HG03280 (cell line): ENCODE measurements at regions not wholly inside any gene's neighbourhood (a gene's known extent, or its start where the extent isn't known, plus 50 kb on each side); places are given as distances from the start of the nearest gene placed in this dataset.
"Not testable (repeated sequence)": the region's sequence is repeated elsewhere in the genome, so short reads cannot be mapped to it uniquely, and the experiment has no call there.

ENCODE experiments used
- ATAC-seq: cut with Tn5 transposase; IDR thresholded peaks from one replicate; pipeline ENCODE4 v1.9.1; 2021; ENCODE audit warnings: mild to moderate bottlenecking, moderate library complexity; ENCODE audit not compliant: unreplicated experiment

- ATAC-seq: no peak
Observed at GRCh38 chr7:92976931-92977330, 140.6 kb upstream of the CDK6 start.

- ATAC-seq: no peak
Observed at GRCh38 chr7:92973974-92974373, 137.6 kb upstream of the CDK6 start.

- no peak for ATAC-seq
Observed at GRCh38 chr7:92973293-92973731, 136.9 kb upstream of the CDK6 start.

- no peak for ATAC-seq
Observed at GRCh38 chr7:92972441-92972840, 136.1 kb upstream of the CDK6 start.

- no peak for ATAC-seq
Observed at GRCh38 chr7:92969061-92969460, 132.7 kb upstream of the CDK6 start.

GRCh38 chr7:92968502-92968901 is 132.1 kb upstream of the CDK6 start:
- no peak for ATAC-seq

GRCh38 chr7:92967238-92967637 is 130.9 kb upstream of the CDK6 start:
- no peak for ATAC-seq

- ATAC-seq: no peak
Observed at GRCh38 chr7:92964141-92964540, 127.8 kb upstream of the CDK6 start.

GRCh38 chr7:92963566-92963965 is 127.2 kb upstream of the CDK6 start:
- no peak for ATAC-seq

GRCh38 chr7:92961961-92962360 is 125.6 kb upstream of the CDK6 start:
- no peak for ATAC-seq

GRCh38 chr7:92956575-92956974 is 120.2 kb upstream of the CDK6 start:
- ATAC-seq: no peak

- ATAC-seq: no peak
Observed at GRCh38 chr7:92955081-92955480, 118.7 kb upstream of the CDK6 start.

GRCh38 chr7:92953657-92954056 is 117.3 kb upstream of the CDK6 start:
- ATAC-seq: no peak

GRCh38 chr7:92949748-92950147 is 113.4 kb upstream of the CDK6 start:
- no peak for ATAC-seq

- ATAC-seq: no peak
Observed at GRCh38 chr7:92945840-92946239, 109.5 kb upstream of the CDK6 start.

- no peak for ATAC-seq
Observed at GRCh38 chr7:92944633-92945032, 108.3 kb upstream of the CDK6 start.

- not testable (repeated sequence) for ATAC-seq
Observed at GRCh38 chr7:92942706-92943105, 106.3 kb upstream of the CDK6 start.

- ATAC-seq: no peak
Observed at GRCh38 chr7:92939666-92940360, 103.4 kb upstream of the CDK6 start.

- ATAC-seq: no peak
Observed at GRCh38 chr7:92934096-92934495, 97.7 kb upstream of the CDK6 start.

- no peak for ATAC-seq
Observed at GRCh38 chr7:92932450-92932849, 96.1 kb upstream of the CDK6 start.

GRCh38 chr7:92930404-92930803 is 94.0 kb upstream of the CDK6 start:
- ATAC-seq: no peak

- no peak for ATAC-seq
Observed at GRCh38 chr7:92926697-92927044, 90.3 kb upstream of the CDK6 start.
